Upper lobe of left lung (tissue), 6 donors: ENCODE measurements at regions not wholly inside any gene's neighbourhood (a gene's known extent, or its start where the extent isn't known, plus 50 kb on each side); places are given as distances from the start of the nearest gene placed in this dataset.

Experiments
- ATAC-seq, 2 donors: fragments of 200-7000 bp; cut with Tn5 transposase; one replicate each; pipeline ENCODE4 v1.9.1; 2022; ENCODE audit warnings: mild to moderate bottlenecking in 2 of 2, moderate library complexity in 2 of 2; ENCODE audit not compliant: low FRiP score in 2 of 2
- DNase-seq, 2 donors: peaks; one replicate each; pipeline ENCODE4 v3.0.0-alpha.2; 2019 to 2020
- H3K27ac ChIP-seq, 4 donors: fragments of 200-600 bp; sonication (generic); one replicate each; pipeline ENCODE4 v1.5.1; 2016 to 2019
- H3K27me3 ChIP-seq, 4 donors: fragments of 200-600 bp; sonication (generic); one replicate each; pipeline ENCODE4 v1.5.1; 2017 to 2019
- H3K36me3 ChIP-seq, 4 donors: fragments of 200-600 bp; sonication (generic); one replicate each; pipeline ENCODE4 v1.5.1; 2016 to 2019
- H3K4me1 ChIP-seq, 4 donors: fragments of 200-600 bp; sonication (generic); one replicate each; pipeline ENCODE4 v1.5.1; 2018 to 2019
- H3K4me3 ChIP-seq, 4 donors: fragments of 200-600 bp; sonication (generic); one replicate each; pipeline ENCODE4 v1.5.1; 2017 to 2019; ENCODE audit warnings: mild to moderate bottlenecking in 2 of 4, moderate library complexity in 1 of 4
- H3K9me3 ChIP-seq, 4 donors: fragments of 200-600 bp; sonication (generic); one replicate each; pipeline ENCODE4 v1.5.1; 2018 to 2019
- CTCF ChIP-seq, 6 experiments: fragments of 450-650 bp in 4 of 6; fragments of 200-600 bp in 2 of 6; sonication (generic) in 2 of 6; IDR thresholded peaks; one replicate each; pipeline ENCODE4 v1.5.1; 2016 to 2019; ENCODE audit warnings: antibody characterized with exemption in 6 of 6
- EP300 ChIP-seq, 4 donors: sonication (generic); formaldehyde crosslinking; IDR thresholded peaks; one replicate each; pipeline ENCODE4 v1.5.1; 2017; ENCODE audit warnings: antibody characterized with exemption in 4 of 4, control low read depth in 2 of 4
- POLR2A ChIP-seq, 4 donors: fragments of 450-650 bp; IDR thresholded peaks; one replicate each; pipeline ENCODE4 v1.5.1; 2016 to 2017; ENCODE audit warnings: antibody characterized with exemption in 4 of 4, mild to moderate bottlenecking in 2 of 4
- POLR2AphosphoS5 ChIP-seq, 2 donors: sonication (generic); formaldehyde crosslinking; IDR thresholded peaks; one replicate each; pipeline ENCODE4 v1.5.1; 2017; ENCODE audit warnings: antibody characterized with exemption in 2 of 2
- WGBS, 2 donors: methylation state at CpG; one replicate each; pipeline ENCODE4 v1.1.5; 2017 to 2018; 5-methylcytosine and 5-hydroxymethylcytosine counted together
- donor health status: DM: no; HTN: no; CAD: no; lungs with moderate emphysema.
- donor health status: DM: no; HTN: yes; CAD: no; lungs with severe emphysema.

- no peaks in the 10 kb centered on the region for H3K4me1 ChIP-seq
- no peaks in the 10 kb centered on the region for H3K27me3 ChIP-seq
- ATAC-seq (peak in 1 of 2 donors; percentile 5), DNase-seq (no peak)
- H3K9me3 ChIP-seq, result no peaks in the 10 kb centered on the region
- H3K27ac ChIP-seq, result no peak overlapping the region
- TF ChIP-seq POLR2A (IDR thresholded peaks at IDR 0.05) (no peak), EP300 (IDR thresholded peaks at IDR 0.05) (no peak), CTCF (IDR thresholded peaks at IDR 0.05) (no peak), POLR2AphosphoS5 (IDR thresholded peaks at IDR 0.05) (no peak)
- H3K4me3 ChIP-seq, result no peak overlapping the region
- H3K36me3 ChIP-seq, result no peaks in the 10 kb centered on the region
- 79 to 85% methylated on average over 3 to 9 of the region's 9 CpGs for WGBS, 2 donors
Measured at GRCh38 chr20:24738058-24738775, 210.9 kb upstream of the CST7 start.

GRCh38 chr20:24738981-24739633, 210.0 kb upstream of the CST7 start:
- no peaks in the 10 kb centered on the region for H3K9me3 ChIP-seq
- H3K27ac ChIP-seq, result no peak overlapping the region
- 64 to 71% methylated on average over 7 of the region's 7 CpGs for WGBS, 2 donors
- no peak for ATAC-seq
- no peaks in the 10 kb centered on the region for H3K36me3 ChIP-seq
- DNase-seq, result no peak
- no peaks in the 10 kb centered on the region for H3K4me1 ChIP-seq
- H3K27me3 ChIP-seq, result no peaks in the 10 kb centered on the region
- TF ChIP-seq EP300 (IDR thresholded peaks at IDR 0.05), result no peak
- TF ChIP-seq CTCF (IDR thresholded peaks at IDR 0.05), result no peak
- TF ChIP-seq POLR2A (IDR thresholded peaks at IDR 0.05), result no peak
- H3K4me3 ChIP-seq, result no peak overlapping the region

GRCh38 chr20:24739746-24740145, 209.3 kb upstream of the CST7 start:
- WGBS, 2 donors, result 70 to 76% methylated on average over 1 of the region's 1 CpG
- Histone ChIP-seq H3K27me3 (no peaks in the 10 kb centered on the region), H3K4me3 (no peak overlapping the region), H3K4me1 (no peaks in the 10 kb centered on the region), H3K9me3 (no peaks in the 10 kb centered on the region), H3K27ac (no peak overlapping the region), H3K36me3 (no peaks in the 10 kb centered on the region)
- no peak for TF ChIP-seq POLR2AphosphoS5 (IDR thresholded peaks at IDR 0.05)
- no peak for TF ChIP-seq POLR2A (IDR thresholded peaks at IDR 0.05)
- no peak for TF ChIP-seq EP300 (IDR thresholded peaks at IDR 0.05)
- TF ChIP-seq CTCF (IDR thresholded peaks at IDR 0.05), result no peak
- DNase-seq, result no peak
- no peak for ATAC-seq

- DNase-seq, result no peak
Measured at GRCh38 chr20:24741493-24742072, 207.5 kb upstream of the CST7 start.

More at GRCh38 chr20:24741493-24742072, 207.5 kb upstream of the CST7 start:
- H3K27me3 ChIP-seq, result no peaks in the 10 kb centered on the region
- peaks cover 0 to 5% (median 0%) of the 10 kb centered on the region in 4 donors for H3K4me1 ChIP-seq
- no peaks in the 10 kb centered on the region for H3K36me3 ChIP-seq
- no peak for TF ChIP-seq EP300 (IDR thresholded peaks at IDR 0.05)
- TF ChIP-seq CTCF (IDR thresholded peaks at IDR 0.05), result no peak
- TF ChIP-seq POLR2AphosphoS5 (IDR thresholded peaks at IDR 0.05), result no peak
- TF ChIP-seq POLR2A (IDR thresholded peaks at IDR 0.05), result no peak
- no peak for ATAC-seq
- WGBS, 2 donors, result 86 to 89% methylated on average over 11 of the region's 11 CpGs
- H3K9me3 ChIP-seq, result no peaks in the 10 kb centered on the region
- no peak overlapping the region for H3K4me3 ChIP-seq
- no peak overlapping the region for H3K27ac ChIP-seq
